Suprapubic skin (tissue), 4 donors: ENCODE measurements at regions not wholly inside any gene's neighbourhood (a gene's known extent, or its start where the extent isn't known, plus 50 kb on each side); places are given as distances from the start of the nearest gene placed in this dataset.

Source experiments
- POLR2A ChIP-seq, 2 donors: fragments of 450-650 bp; IDR thresholded peaks; one replicate each; pipeline ENCODE4 v1.6.1; 2017; ENCODE audit warnings: antibody characterized with exemption in 2 of 2, mild to moderate bottlenecking in 2 of 2, moderate library complexity in 2 of 2
- POLR2AphosphoS5 ChIP-seq, 3 donors: sonication (generic); formaldehyde crosslinking; IDR thresholded peaks; one replicate each; pipeline ENCODE4 v1.6.1; 2017; ENCODE audit warnings: antibody characterized with exemption in 3 of 3
- TF ChIP-seq, protein P1 (sequence below), 2 donors: fragments of 200-600 bp in 1 of 2; fragments of 450-650 bp in 1 of 2; sonication (generic) in 1 of 2; IDR thresholded peaks; one replicate each; pipeline ENCODE4 v1.5.1; 2016 to 2019; ENCODE audit warnings: antibody characterized with exemption in 2 of 2, mild to moderate bottlenecking in 1 of 2, moderate library complexity in 1 of 2

- TF ChIP-seq, protein P1, sequence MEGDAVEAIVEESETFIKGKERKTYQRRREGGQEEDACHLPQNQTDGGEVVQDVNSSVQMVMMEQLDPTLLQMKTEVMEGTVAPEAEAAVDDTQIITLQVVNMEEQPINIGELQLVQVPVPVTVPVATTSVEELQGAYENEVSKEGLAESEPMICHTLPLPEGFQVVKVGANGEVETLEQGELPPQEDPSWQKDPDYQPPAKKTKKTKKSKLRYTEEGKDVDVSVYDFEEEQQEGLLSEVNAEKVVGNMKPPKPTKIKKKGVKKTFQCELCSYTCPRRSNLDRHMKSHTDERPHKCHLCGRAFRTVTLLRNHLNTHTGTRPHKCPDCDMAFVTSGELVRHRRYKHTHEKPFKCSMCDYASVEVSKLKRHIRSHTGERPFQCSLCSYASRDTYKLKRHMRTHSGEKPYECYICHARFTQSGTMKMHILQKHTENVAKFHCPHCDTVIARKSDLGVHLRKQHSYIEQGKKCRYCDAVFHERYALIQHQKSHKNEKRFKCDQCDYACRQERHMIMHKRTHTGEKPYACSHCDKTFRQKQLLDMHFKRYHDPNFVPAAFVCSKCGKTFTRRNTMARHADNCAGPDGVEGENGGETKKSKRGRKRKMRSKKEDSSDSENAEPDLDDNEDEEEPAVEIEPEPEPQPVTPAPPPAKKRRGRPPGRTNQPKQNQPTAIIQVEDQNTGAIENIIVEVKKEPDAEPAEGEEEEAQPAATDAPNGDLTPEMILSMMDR (IDR thresholded peaks at IDR 0.05): no peak
- TF ChIP-seq POLR2AphosphoS5 (IDR thresholded peaks at IDR 0.05) (no peak), POLR2A (IDR thresholded peaks at IDR 0.05) (no peak)
Observed at GRCh38 chr9:135306699-135307098, 172.9 kb upstream of the PPP1R26 start.
